AG10803 (cell line): ENCODE measurements at regions not wholly inside any gene's neighbourhood (a gene's known extent, or its start where the extent isn't known, plus 50 kb on each side); places are given as distances from the start of the nearest gene placed in this dataset.

Source experiments
- DNase-seq: peaks from one replicate; pipeline ENCODE4 v3.0.0; 2010; ENCODE audit warnings: low read depth
- H3K4me3 ChIP-seq: 2 replicates; pipeline ENCODE4 v1.5.1; 2011; ENCODE audit warnings: mild to moderate bottlenecking, low read length, control low read depth
- CTCF ChIP-seq: conservative IDR thresholded peaks from 2 replicates; pipeline ENCODE4 v1.5.1; 2011; ENCODE audit warnings: mild to moderate bottlenecking, low read length, control low read depth, inconsistent platforms

- no peak overlapping the region for H3K4me3 ChIP-seq
- no peak for TF ChIP-seq CTCF
- no peak for DNase-seq
Measured at GRCh38 chr21:36628106-36628505, 70.8 kb upstream of the SIM2 start.

- no peak for TF ChIP-seq CTCF
- peak; percentile 32 for DNase-seq
- no peak overlapping the region for H3K4me3 ChIP-seq
Measured at GRCh38 chr21:36628761-36629460, 70.0 kb upstream of the SIM2 start.

- H3K4me3 ChIP-seq: no peak overlapping the region
- peak; percentile 32 for DNase-seq
Measured at GRCh38 chr21:36630485-36631206, 68.3 kb upstream of the SIM2 start.

GRCh38 chr21:36636016-36636415 is 62.9 kb upstream of the SIM2 start:
- TF ChIP-seq CTCF: no peak
- no peak for DNase-seq
- no peak overlapping the region for H3K4me3 ChIP-seq

More at GRCh38 chr21:36630485-36631206, 68.3 kb upstream of the SIM2 start:
- TF ChIP-seq CTCF: peak; percentile 73

GRCh38 chr21:36636439-36636838 is 62.5 kb upstream of the SIM2 start:
- H3K4me3 ChIP-seq: no peak overlapping the region
- no peak for TF ChIP-seq CTCF
- no peak for DNase-seq

GRCh38 chr21:36639769-36640168 is 59.1 kb upstream of the SIM2 start:
- TF ChIP-seq CTCF: no peak
- no peak overlapping the region for H3K4me3 ChIP-seq
- DNase-seq: no peak

GRCh38 chr21:36640174-36640720 is 58.7 kb upstream of the SIM2 start:
- no peak for TF ChIP-seq CTCF
- DNase-seq: no peak
- H3K4me3 ChIP-seq: no peak overlapping the region
